Peyer's patch (tissue), 4 donors: ENCODE measurements at regions not wholly inside any gene's neighbourhood (a gene's known extent, or its start where the extent isn't known, plus 50 kb on each side); places are given as distances from the start of the nearest gene placed in this dataset.

Experiments
- CTCF ChIP-seq, 6 experiments: fragments of 450-650 bp in 4 of 6; fragments of 200-600 bp in 2 of 6; sonication (generic) in 1 of 6; IDR thresholded peaks; one replicate each; pipeline ENCODE4 v1.5.1; 2017 to 2019; ENCODE audit warnings: antibody characterized with exemption in 6 of 6, mild to moderate bottlenecking in 3 of 6, moderate library complexity in 1 of 6
- POLR2A ChIP-seq, 2 donors: fragments of 450-650 bp; IDR thresholded peaks; one replicate each; pipeline ENCODE4 v1.5.1; 2017; ENCODE audit warnings: antibody characterized with exemption in 2 of 2, mild to moderate bottlenecking in 2 of 2, moderate library complexity in 2 of 2

GRCh38 chr6:102187186-102187585, 793.7 kb downstream of the GRIK2 start:
- no peak for TF ChIP-seq CTCF (IDR thresholded peaks at IDR 0.05)
- TF ChIP-seq POLR2A (IDR thresholded peaks at IDR 0.05) = no peak
